PFSK-1 (cell line): ENCODE measurements at regions not wholly inside any gene's neighbourhood (a gene's known extent, or its start where the extent isn't known, plus 50 kb on each side); places are given as distances from the start of the nearest gene placed in this dataset.

Experiments used
- FOXP2 ChIP-seq: optimal IDR thresholded peaks from 2 replicates; pipeline ENCODE3; 2011; ENCODE audit warnings: borderline replicate concordance, control low read depth, inconsistent platforms; ENCODE audit not compliant: insufficient read depth; ENCODE audit errors: extremely low read length, extremely low read depth
- SIN3A ChIP-seq: IDR thresholded peaks from 2 replicates; pipeline ENCODE4 v1.6.1; 2012; ENCODE audit warnings: mild to moderate bottlenecking, low read length, moderate library complexity, borderline replicate concordance; ENCODE audit not compliant: insufficient read depth
- TF ChIP-seq, protein P1 (sequence below), 2 experiments: IDR thresholded peaks; 2 replicates each; pipeline versions ENCODE4 v1.6.1 to v1.8.0; 2011 to 2012; ENCODE audit warnings: low read depth in 2 of 2, low read length in 2 of 2, control low read depth in 1 of 2, inconsistent platforms in 1 of 2, mild to moderate bottlenecking in 1 of 2, moderate library complexity in 1 of 2; ENCODE audit not compliant: insufficient read depth in 1 of 2

- TF ChIP-seq SIN3A (no peak), FOXP2 (no peak)
- TF ChIP-seq, protein P1, sequence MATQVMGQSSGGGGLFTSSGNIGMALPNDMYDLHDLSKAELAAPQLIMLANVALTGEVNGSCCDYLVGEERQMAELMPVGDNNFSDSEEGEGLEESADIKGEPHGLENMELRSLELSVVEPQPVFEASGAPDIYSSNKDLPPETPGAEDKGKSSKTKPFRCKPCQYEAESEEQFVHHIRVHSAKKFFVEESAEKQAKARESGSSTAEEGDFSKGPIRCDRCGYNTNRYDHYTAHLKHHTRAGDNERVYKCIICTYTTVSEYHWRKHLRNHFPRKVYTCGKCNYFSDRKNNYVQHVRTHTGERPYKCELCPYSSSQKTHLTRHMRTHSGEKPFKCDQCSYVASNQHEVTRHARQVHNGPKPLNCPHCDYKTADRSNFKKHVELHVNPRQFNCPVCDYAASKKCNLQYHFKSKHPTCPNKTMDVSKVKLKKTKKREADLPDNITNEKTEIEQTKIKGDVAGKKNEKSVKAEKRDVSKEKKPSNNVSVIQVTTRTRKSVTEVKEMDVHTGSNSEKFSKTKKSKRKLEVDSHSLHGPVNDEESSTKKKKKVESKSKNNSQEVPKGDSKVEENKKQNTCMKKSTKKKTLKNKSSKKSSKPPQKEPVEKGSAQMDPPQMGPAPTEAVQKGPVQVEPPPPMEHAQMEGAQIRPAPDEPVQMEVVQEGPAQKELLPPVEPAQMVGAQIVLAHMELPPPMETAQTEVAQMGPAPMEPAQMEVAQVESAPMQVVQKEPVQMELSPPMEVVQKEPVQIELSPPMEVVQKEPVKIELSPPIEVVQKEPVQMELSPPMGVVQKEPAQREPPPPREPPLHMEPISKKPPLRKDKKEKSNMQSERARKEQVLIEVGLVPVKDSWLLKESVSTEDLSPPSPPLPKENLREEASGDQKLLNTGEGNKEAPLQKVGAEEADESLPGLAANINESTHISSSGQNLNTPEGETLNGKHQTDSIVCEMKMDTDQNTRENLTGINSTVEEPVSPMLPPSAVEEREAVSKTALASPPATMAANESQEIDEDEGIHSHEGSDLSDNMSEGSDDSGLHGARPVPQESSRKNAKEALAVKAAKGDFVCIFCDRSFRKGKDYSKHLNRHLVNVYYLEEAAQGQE (IDR thresholded peaks at IDR 0.05; ENCODE audit: insufficient read depth in 1 of 2, low read depth in 2 of 2, low read length in 2 of 2): no peak
Observed at GRCh38 chr2:194319222-194319992, 1337.6 kb upstream of the SLC39A10 start.
